Heart right ventricle (tissue), 16 donors: ENCODE measurements at regions not wholly inside any gene's neighbourhood (a gene's known extent, or its start where the extent isn't known, plus 50 kb on each side); places are given as distances from the start of the nearest gene placed in this dataset.

Experiments
- ATAC-seq, 8 donors: fragments of 200-7000 bp; cut with Tn5 transposase; one replicate each; pipeline ENCODE4 v1.9.1; 2020; ENCODE audit warnings: mild to moderate bottlenecking in 8 of 8, moderate library complexity in 8 of 8, moderate number of reproducible peaks in 1 of 8
- DNase-seq, 2 donors: peaks; one replicate each; pipeline ENCODE4 v3.0.0-alpha.2; 2020
- H3K27ac ChIP-seq, 10 donors: fragments of 200-600 bp; sonication (generic) in 2 of 10; one replicate each; pipeline versions ENCODE4 v1.5.0 to v1.8.0; 2020 to 2022; ENCODE audit warnings: mild to moderate bottlenecking in 3 of 10
- H3K27me3 ChIP-seq, 7 donors: fragments of 200-600 bp; one replicate each; pipeline ENCODE4 v1.8.0; 2021 to 2022; ENCODE audit warnings: mild to moderate bottlenecking in 2 of 7
- H3K36me3 ChIP-seq, 9 donors: fragments of 200-600 bp; sonication (generic) in 1 of 9; one replicate each; pipeline versions ENCODE4 v1.5.0 to v1.8.0; 2020 to 2022; ENCODE audit warnings: mild to moderate bottlenecking in 2 of 9
- H3K4me1 ChIP-seq, 9 donors: fragments of 200-600 bp; sonication (generic) in 1 of 9; one replicate each; pipeline versions ENCODE4 v1.5.0 to v1.8.0; 2020 to 2022; ENCODE audit warnings: mild to moderate bottlenecking in 4 of 9
- H3K4me3 ChIP-seq, 10 donors: fragments of 200-600 bp; sonication (generic) in 2 of 10; one replicate each; pipeline versions ENCODE4 v1.5.0 to v1.8.0; 2020 to 2022; ENCODE audit warnings: mild to moderate bottlenecking in 7 of 10, moderate library complexity in 2 of 10
- H3K9me3 ChIP-seq, 11 donors: fragments of 200-600 bp in 10 of 11; sonication (generic) in 2 of 11; one replicate each; pipeline versions ENCODE4 v1.5.0 to v1.8.0; 2013 to 2022; ENCODE audit warnings: mild to moderate bottlenecking in 2 of 11, control low read depth in 1 of 11, moderate library complexity in 1 of 11
- WGBS, 2 donors: extraction: QIAGEN DNeasy Blood & Tissue Kit; methylation state at CpG; one replicate each; pipeline ENCODE4 v1.1.7; 2013; ENCODE audit warnings: inconsistent platforms in 1 of 2; 5-methylcytosine and 5-hydroxymethylcytosine counted together
- intact Hi-C, 10 donors: fragments of 100-400 bp; cut with DNase I; formaldehyde crosslinking; loops; one replicate each; pipeline versions ENCODE4 v1.11.1 to v1.14.2; 2022
- TF ChIP-seq, protein P1 (sequence below), 9 donors: fragments of 200-600 bp; sonication (generic) in 2 of 9; IDR thresholded peaks; one replicate each; pipeline versions ENCODE4 v1.5.0 to v1.8.0; 2021 to 2022; ENCODE audit warnings: antibody characterized with exemption in 9 of 9, mild to moderate bottlenecking in 5 of 9, moderate library complexity in 1 of 9
- donor health status: Arrhythmogenic right ventricular cardiomyopathy.
- donor health status: ischemic (EF 13 %, LVEDD 7.1; RV severe dilation, severe dysfunction).
- donor health status: healthy with polysubstance abuse.
- donor health status: DM: no; HTN: yes; CAD: no.
- donor health status: DM: no; HTN: no; CAD: no.
- donor health status: ischemic (EF 25% LVEDD 6.9; RV normal size, moderate dysfunction).
- donor health status: ischemic (EF 25% LVEDD 5.7; RV mildly dilated, moderate dysfunction).
- donor health status: healthy.
- donor health status: DM: yes; HTN: yes; CAD: no.
- donor health status: Ischemic cardiomyopathy.
- donor health status: ischemic (EF 35%, LVEDD 5.7; RV mildly dilated, moderate dysfunction).
- donor health status: nonischemic (EF 11% LVEDD 7.7; RV severe dilation, severe dysfunction).
- donor health status: DM: yes; HTN: yes; CAD: no.
- donor health status: PGD.
- donor health status: ischemic (EF 29% LVEDD 5.4; RV normal size, mild dysfunction).
- donor health status: nonischemic (EF 23%, LVEDD 6.1; RV moderate dilation, normal function).

GRCh38 chrX:98956014-98956413 lies 1454.1 kb downstream of the PCDH19 start:
- ATAC-seq (no peak), DNase-seq (no peak)
- H3K9me3 ChIP-seq, result peaks cover 0 to 32% (median 3%) of the 10 kb centered on the region in 11 donors
- no peak overlapping the region for H3K4me3 ChIP-seq
- 36 to 57% methylated on average over 2 of the region's 2 CpGs for WGBS, 2 donors
- no peaks in the 10 kb centered on the region for H3K27me3 ChIP-seq
- no peak overlapping the region for H3K27ac ChIP-seq
- H3K36me3 ChIP-seq, result no peaks in the 10 kb centered on the region
- TF ChIP-seq, protein P1, sequence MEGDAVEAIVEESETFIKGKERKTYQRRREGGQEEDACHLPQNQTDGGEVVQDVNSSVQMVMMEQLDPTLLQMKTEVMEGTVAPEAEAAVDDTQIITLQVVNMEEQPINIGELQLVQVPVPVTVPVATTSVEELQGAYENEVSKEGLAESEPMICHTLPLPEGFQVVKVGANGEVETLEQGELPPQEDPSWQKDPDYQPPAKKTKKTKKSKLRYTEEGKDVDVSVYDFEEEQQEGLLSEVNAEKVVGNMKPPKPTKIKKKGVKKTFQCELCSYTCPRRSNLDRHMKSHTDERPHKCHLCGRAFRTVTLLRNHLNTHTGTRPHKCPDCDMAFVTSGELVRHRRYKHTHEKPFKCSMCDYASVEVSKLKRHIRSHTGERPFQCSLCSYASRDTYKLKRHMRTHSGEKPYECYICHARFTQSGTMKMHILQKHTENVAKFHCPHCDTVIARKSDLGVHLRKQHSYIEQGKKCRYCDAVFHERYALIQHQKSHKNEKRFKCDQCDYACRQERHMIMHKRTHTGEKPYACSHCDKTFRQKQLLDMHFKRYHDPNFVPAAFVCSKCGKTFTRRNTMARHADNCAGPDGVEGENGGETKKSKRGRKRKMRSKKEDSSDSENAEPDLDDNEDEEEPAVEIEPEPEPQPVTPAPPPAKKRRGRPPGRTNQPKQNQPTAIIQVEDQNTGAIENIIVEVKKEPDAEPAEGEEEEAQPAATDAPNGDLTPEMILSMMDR (IDR thresholded peaks at IDR 0.05), result no peak
- intact Hi-C loops, result no loop called here
- H3K4me1 ChIP-seq, result no peaks in the 10 kb centered on the region

DNA sequence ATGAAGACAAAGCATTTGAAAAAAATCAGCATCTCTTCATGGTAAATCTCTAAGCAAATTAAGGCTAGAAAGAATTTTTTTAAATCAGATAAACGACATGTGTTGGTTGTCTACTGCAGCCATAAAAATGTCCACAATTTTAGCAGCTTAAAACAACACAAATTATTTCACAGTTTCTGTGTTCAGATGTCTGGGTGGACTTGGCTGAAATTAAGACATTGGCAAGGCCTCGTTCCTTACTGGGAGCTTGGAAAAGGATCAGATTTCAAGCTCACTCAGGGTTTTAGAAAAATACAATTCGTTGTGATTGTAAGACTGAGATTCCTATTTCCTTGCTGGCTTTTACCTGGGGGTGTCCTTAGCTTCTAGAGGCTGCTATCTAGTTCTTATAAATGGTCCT lies 1470.6 kb downstream of the PCDH19 start:
- no peaks in the 10 kb centered on the region for H3K27me3 ChIP-seq
- H3K4me3 ChIP-seq, result no peak overlapping the region
- TF ChIP-seq, protein P1 (IDR thresholded peaks at IDR 0.05), result no peak
- no peaks in the 10 kb centered on the region for H3K36me3 ChIP-seq
- DNase-seq (no peak), ATAC-seq (no peak)
- intact Hi-C loops, result no loop called here
- H3K27ac ChIP-seq, result no peak overlapping the region
- 26 to 33% methylated on average over 3 of the region's 3 CpGs for WGBS, 2 donors
- no peaks in the 10 kb centered on the region for H3K4me1 ChIP-seq
- H3K9me3 ChIP-seq, result peaks cover 0 to 6% (median 0%) of the 10 kb centered on the region in 11 donors

DNA sequence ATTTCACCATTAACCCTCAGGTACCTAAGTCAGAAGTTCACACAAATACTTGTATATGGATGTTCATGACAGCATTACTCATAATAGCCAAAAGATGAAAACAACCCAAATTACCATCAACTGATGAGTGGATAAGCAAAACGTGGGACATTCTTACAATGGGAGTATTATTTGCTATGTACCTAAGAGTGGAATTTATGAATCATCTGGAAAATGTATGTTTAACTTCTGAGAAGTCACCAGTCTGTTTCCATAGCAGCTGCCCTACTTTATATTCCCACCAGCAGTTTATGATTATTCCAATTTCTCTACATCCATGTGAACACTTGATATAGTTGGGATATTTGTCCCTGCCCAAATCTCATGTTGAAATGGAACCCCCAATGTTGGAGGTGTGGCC lies 1478.9 kb downstream of the PCDH19 start:
- Histone ChIP-seq H3K27ac (no peak overlapping the region), H3K27me3 (no peaks in the 10 kb centered on the region), H3K36me3 (no peaks in the 10 kb centered on the region), H3K9me3 (peaks cover 0 to 9% (median 0%) of the 10 kb centered on the region in 11 donors), H3K4me3 (no peak overlapping the region), H3K4me1 (no peaks in the 10 kb centered on the region)
- ATAC-seq (no peak), DNase-seq (no peak)
- intact Hi-C loops, result no loop called here
- TF ChIP-seq, protein P1 (IDR thresholded peaks at IDR 0.05), result no peak
- 11 to 16% methylated on average over 1 of the region's 1 CpG for WGBS, 2 donors

DNA sequence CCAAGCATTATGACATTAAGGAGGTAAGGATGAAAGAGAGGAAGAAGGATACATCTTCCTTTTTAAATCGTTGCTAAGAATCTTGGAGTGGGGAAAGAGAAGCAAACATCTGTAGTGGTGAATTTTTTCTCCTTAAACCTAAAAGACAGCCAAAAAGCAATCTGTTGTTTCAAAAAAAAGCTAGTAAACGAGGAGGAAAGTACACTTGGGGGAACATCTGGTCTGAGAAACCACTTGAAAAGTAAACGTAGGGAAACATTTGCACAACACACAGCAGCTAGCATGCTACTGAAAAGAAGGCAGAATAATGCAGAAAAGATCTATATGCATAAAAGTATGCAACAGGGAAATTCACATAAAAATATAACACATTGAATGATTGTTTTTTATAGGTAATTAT lies 1485.6 kb downstream of the PCDH19 start:
- Histone ChIP-seq H3K27me3 (no peaks in the 10 kb centered on the region), H3K4me1 (no peaks in the 10 kb centered on the region), H3K9me3 (peaks cover 0 to 17% (median 0%) of the 10 kb centered on the region in 11 donors), H3K27ac (no peak overlapping the region), H3K4me3 (no peak overlapping the region), H3K36me3 (no peaks in the 10 kb centered on the region)
- 46 to 47% methylated on average over 3 of the region's 3 CpGs for WGBS, 2 donors
- intact Hi-C loops, result no loop called here
- TF ChIP-seq, protein P1 (IDR thresholded peaks at IDR 0.05), result no peak
- ATAC-seq, result no peak
- no peak for DNase-seq
